HG02852 (cell line): ENCODE measurements at regions not wholly inside any gene's neighbourhood (a gene's known extent, or its start where the extent isn't known, plus 50 kb on each side); places are given as distances from the start of the nearest gene placed in this dataset.
A peak's percentile ranks its signal among the peaks of the same experiment; 100 is the strongest.

Source experiments
- ATAC-seq: cut with Tn5 transposase; IDR thresholded peaks from one replicate; pipeline ENCODE4 v1.9.1; 2021; ENCODE audit warnings: mild to moderate bottlenecking, moderate library complexity; ENCODE audit not compliant: unreplicated experiment

DNA sequence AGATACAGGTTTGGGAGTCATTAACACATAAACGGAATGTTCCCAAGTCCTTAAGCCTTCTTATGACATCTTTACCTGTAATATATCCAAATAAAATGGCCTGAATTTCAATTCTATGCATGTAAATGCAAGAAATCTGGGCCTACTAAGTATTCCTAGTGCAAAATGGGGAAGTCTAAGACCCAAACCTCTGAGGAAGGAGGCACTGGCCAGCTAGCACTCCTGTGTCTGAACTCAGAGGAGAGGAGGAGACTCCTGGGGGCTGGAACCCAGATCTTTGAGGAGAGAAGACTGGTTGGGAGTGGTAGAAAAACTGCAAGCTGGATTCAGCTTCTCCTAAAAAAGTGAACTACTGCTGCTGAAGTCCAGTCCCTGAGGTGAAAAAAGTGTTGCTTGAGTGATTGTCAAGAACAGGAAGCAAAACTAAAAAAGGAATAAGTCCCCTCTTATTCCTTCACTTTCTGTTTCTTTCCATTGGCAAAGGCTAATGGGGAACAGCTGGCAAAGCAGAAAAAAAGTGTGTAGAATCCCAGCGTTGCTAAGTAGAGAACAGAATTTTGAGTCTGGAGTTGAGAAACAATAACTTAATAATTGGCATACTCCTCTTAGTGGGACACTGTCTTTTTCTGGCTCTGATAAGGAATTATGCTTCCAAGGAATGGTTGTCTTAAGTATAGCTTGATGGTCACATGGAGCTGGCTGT lies 54.8 kb upstream of the ATP2C1 start:
- peak; percentile 21 for ATAC-seq

GRCh38 chr3:130839813-130840212 lies 54.1 kb upstream of the ATP2C1 start:
- ATAC-seq = peak; percentile 78

DNA sequence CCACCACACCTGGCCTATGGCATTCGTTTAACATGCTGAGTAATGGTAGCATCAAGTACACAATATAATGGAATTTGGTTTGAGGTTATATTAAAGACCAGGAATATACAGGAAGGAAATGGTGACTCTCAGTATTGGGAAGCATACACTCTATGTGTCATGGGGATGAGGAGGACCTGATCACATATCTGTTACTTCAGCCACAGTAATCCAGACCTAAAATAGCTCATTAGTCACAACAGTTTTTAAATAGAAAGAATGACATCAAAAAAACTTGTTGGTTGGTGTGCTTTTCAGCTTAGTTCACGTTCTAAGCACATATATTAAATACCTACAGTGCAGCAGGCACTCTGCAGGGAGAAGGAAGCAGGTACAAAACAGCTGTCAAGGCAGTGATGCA lies 52.5 kb upstream of the ATP2C1 start:
- ATAC-seq = no peak

DNA sequence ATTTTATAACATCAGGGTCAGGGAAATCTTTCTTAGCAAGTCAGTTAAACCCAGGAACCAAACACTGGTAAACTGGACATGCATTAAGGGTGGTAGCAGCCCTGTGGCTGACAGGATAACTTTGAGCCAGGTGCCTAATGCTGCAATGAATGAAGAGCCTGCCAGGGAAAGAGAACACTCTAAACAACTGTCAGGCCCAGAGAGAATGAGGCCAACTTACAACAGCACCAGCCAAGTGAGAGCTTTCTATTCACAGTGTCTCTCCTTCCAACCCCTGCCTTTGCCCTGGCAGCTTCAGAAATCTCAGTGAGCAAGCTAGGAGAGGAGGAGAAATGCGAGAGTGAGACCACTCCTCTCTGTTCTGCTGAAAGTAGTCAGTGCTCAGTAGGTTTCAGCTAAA lies 50.4 kb upstream of the ATP2C1 start:
- no peak for ATAC-seq
